ENCODE measurements at regions not wholly inside any gene's neighbourhood (a gene's known extent, or its start where the extent isn't known, plus 50 kb on each side); places are given as distances from the start of the nearest gene placed in this dataset.

DNA sequence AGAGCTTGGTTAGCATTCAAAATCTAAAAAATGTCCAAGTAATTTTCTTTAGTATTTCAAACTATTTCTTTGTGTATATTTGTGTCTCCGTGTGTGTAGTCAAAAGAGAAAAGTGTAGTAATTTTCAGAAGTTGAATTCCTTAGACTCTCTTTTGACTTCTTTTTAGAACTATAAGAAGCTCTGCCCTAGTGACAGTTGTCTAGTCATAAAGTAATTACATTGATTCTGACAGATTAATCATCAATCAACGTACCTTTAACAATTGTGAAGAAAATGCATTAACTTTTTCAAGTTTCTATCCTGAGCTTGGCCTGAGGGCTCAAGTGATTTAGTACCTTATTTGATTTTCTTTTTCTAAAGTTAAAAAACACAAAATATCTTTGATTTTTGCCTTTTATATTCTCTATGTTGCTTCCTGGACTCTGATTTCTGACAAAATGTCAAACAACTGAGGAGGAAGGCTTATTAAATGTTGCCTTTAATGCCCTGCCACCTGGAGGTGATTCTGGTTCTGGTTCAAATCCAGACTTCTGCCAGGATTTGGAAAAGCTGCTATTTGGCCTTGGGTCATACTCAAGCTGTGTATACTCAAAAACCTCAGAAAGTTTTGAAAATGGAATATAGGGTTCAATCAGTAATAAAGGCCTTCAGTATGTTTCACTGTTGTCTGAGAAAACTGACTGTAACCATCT lies 653.6 kb downstream of the NSUN3 start:
- Histone ChIP-seq H3K36me3 (no peaks in the 10 kb centered on the region), H3K27ac (no peak overlapping the region), H3K4me1 (ENCODE audit: control insufficient read depth in 1 of 2, low read depth in 2 of 2) (no peaks in the 10 kb centered on the region), H3K27me3 (replicated peaks; ENCODE audit: insufficient read depth) (no peaks in the 10 kb centered on the region), H3K4me3 (no peak overlapping the region), H3K9me3 (no peaks in the 10 kb centered on the region)
- ATAC-seq (ENCODE audit: insufficient number of reproducible peaks, low FRiP score, low read depth) (no peak), DNase-seq (ENCODE audit: low spot score) (no peak)
- TF ChIP-seq, protein P1, sequence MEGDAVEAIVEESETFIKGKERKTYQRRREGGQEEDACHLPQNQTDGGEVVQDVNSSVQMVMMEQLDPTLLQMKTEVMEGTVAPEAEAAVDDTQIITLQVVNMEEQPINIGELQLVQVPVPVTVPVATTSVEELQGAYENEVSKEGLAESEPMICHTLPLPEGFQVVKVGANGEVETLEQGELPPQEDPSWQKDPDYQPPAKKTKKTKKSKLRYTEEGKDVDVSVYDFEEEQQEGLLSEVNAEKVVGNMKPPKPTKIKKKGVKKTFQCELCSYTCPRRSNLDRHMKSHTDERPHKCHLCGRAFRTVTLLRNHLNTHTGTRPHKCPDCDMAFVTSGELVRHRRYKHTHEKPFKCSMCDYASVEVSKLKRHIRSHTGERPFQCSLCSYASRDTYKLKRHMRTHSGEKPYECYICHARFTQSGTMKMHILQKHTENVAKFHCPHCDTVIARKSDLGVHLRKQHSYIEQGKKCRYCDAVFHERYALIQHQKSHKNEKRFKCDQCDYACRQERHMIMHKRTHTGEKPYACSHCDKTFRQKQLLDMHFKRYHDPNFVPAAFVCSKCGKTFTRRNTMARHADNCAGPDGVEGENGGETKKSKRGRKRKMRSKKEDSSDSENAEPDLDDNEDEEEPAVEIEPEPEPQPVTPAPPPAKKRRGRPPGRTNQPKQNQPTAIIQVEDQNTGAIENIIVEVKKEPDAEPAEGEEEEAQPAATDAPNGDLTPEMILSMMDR (IDR thresholded peaks at IDR 0.05) = no peak

DNA sequence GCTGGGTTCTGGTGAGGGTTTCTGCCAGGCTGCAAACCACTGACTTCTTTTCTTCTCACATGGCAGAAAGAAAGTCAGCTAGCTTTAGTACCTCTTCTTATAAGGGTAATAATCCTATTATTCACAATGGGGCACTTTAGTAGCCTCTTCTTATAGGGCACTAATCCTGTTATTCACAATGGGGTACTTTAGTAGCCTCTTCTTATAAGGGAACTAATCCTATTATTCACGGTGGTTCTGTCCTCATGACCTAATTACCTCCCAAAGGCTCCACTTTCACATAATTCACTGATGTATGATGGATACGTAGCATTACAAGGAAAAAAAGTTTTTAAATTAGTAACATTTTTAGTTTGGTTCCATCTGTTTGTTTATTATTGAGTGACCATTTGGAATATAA lies 671.3 kb downstream of the NSUN3 start:
- Histone ChIP-seq H3K4me3 (no peak overlapping the region), H3K27me3 (replicated peaks; ENCODE audit: insufficient read depth) (no peaks in the 10 kb centered on the region), H3K9me3 (no peaks in the 10 kb centered on the region), H3K4me1 (ENCODE audit: control insufficient read depth in 1 of 2, low read depth in 2 of 2) (no peaks in the 10 kb centered on the region), H3K36me3 (no peaks in the 10 kb centered on the region), H3K27ac (no peak overlapping the region)
- DNase-seq (ENCODE audit: low spot score) = no peak
- no peak for ATAC-seq (ENCODE audit: insufficient number of reproducible peaks, low FRiP score, low read depth)
- TF ChIP-seq, protein P1 (IDR thresholded peaks at IDR 0.05) = no peak

DNA sequence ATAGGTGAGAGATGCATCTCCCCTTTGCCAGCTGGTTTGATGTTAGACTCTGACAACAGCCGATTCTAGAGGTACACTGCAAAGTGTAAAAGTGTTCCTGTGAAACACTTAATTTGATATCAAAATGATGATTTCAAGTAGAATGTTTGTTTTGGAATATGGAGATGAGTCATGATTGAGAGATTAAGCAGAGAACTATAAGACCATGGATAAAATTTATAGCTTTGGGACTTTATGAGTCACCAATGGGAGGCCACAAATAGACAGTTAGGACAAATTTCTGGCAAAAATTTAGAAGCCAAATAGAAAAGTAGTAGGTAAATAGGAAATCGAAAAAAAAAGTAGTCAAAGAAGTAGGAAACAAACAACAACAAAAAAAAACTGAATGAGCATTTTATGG lies 672.5 kb downstream of the NSUN3 start:
- TF ChIP-seq, protein P1 (IDR thresholded peaks at IDR 0.05) = no peak
- ATAC-seq (ENCODE audit: insufficient number of reproducible peaks, low FRiP score, low read depth) (no peak), DNase-seq (ENCODE audit: low spot score) (no peak)
- no peaks in the 10 kb centered on the region for H3K36me3 ChIP-seq
- no peaks in the 10 kb centered on the region for H3K9me3 ChIP-seq
- H3K27ac ChIP-seq = no peak overlapping the region
- H3K4me3 ChIP-seq = no peak overlapping the region
- H3K4me1 ChIP-seq (ENCODE audit: control insufficient read depth in 1 of 2, low read depth in 2 of 2) = no peaks in the 10 kb centered on the region
- no peaks in the 10 kb centered on the region for H3K27me3 ChIP-seq (replicated peaks; ENCODE audit: insufficient read depth)

DNA sequence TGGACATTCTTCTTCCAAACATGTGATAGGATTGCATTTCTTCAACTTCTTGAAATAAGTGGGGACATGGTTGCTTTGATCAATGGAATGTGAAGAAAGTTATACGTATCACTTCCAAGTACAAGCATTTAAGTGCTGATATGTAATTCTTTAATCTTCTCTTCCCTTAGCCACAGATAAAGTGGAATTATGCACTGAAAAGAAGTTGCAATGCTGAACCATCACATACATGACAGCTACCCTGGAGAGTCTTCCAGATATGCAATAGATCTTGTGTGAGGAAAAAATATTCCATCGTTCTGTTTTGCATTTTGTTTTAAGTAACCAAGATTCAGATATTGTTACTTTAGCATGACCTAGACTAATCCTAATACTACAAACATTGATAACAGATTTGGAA lies 674.3 kb downstream of the NSUN3 start:
- H3K4me1 ChIP-seq (ENCODE audit: control insufficient read depth in 1 of 2, low read depth in 2 of 2) = no peaks in the 10 kb centered on the region
- no peaks in the 10 kb centered on the region for H3K36me3 ChIP-seq
- H3K27me3 ChIP-seq (replicated peaks; ENCODE audit: insufficient read depth) = no peaks in the 10 kb centered on the region
- H3K27ac ChIP-seq = no peak overlapping the region
- H3K4me3 ChIP-seq = no peak overlapping the region
- no peak for ATAC-seq (ENCODE audit: insufficient number of reproducible peaks, low FRiP score, low read depth)
- no peak for DNase-seq (ENCODE audit: low spot score)
- TF ChIP-seq, protein P1 (IDR thresholded peaks at IDR 0.05) = no peak
- no peaks in the 10 kb centered on the region for H3K9me3 ChIP-seq

DNA sequence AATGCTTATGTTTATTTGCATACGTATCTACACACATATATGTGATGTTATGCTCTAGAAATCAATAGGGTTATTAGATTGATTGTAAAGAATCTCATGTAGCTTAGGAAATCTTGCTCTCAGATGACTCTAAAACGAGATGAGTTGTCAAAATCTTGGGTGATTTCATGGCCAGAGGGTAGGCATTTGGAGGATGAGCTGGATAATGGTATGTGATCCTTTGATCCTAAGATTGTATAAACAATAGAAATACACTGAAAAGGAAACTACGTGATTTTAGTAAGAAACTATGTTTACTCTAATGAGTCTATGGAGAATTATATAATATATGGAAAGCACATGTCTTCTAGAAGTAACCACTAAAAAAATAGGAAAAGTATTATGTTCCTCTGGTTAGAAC lies 676.6 kb downstream of the NSUN3 start:
- Histone ChIP-seq H3K4me3 (no peak overlapping the region), H3K36me3 (no peaks in the 10 kb centered on the region), H3K4me1 (ENCODE audit: control insufficient read depth in 1 of 2, low read depth in 2 of 2) (no peaks in the 10 kb centered on the region), H3K9me3 (no peaks in the 10 kb centered on the region), H3K27me3 (replicated peaks; ENCODE audit: insufficient read depth) (no peaks in the 10 kb centered on the region), H3K27ac (no peak overlapping the region)
- DNase-seq (ENCODE audit: low spot score) = no peak
- TF ChIP-seq, protein P1 (IDR thresholded peaks at IDR 0.05) = no peak
- ATAC-seq (ENCODE audit: insufficient number of reproducible peaks, low FRiP score, low read depth) = no peak
